ENCODE measurements at regions not wholly inside any gene's neighbourhood (a gene's known extent, or its start where the extent isn't known, plus 50 kb on each side); places are given as distances from the start of the nearest gene placed in this dataset.

- Histone ChIP-seq H3K27ac (ENCODE audit: low read depth, low read length) (no peak overlapping the region), H2BK5ac (ENCODE audit: low read depth, low read length, poor library complexity) (no peak overlapping the region), H3K4me2 (ENCODE audit: low read length) (no peak overlapping the region), H3K9ac (ENCODE audit: low read length) (no peak overlapping the region), H3K9me3 (ENCODE audit: insufficient read depth, low read depth, low read length) (no peaks in the 10 kb centered on the region), H2BK120ac (ENCODE audit: insufficient read depth, low read length, poor library complexity) (no peak overlapping the region), H3K79me1 (ENCODE audit: low read length) (no peaks in the 10 kb centered on the region), H3K27me3 (ENCODE audit: insufficient read depth, low read length) (no peaks in the 10 kb centered on the region), H3K4me1 (ENCODE audit: control insufficient read depth in 1 of 2, insufficient read depth in 2 of 2, low read length in 2 of 2) (no peaks in the 10 kb centered on the region), H3K14ac (ENCODE audit: low read length) (no peak overlapping the region), H2BK12ac (ENCODE audit: low read length) (no peak overlapping the region), H4K91ac (ENCODE audit: low read depth, low read length) (no peak overlapping the region), H2AK5ac (ENCODE audit: low read length) (no peak overlapping the region), H3K4me3 (ENCODE audit: low read depth, low read length) (no peak overlapping the region), H4K8ac (ENCODE audit: low read depth, low read length) (no peak overlapping the region), H2AFZ (ENCODE audit: insufficient read depth, low read length, poor library complexity) (no peak overlapping the region), H3K36me3 (ENCODE audit: control insufficient read depth in 1 of 2, insufficient read depth in 2 of 2, low read length in 2 of 2) (no peaks in the 10 kb centered on the region), H3K4ac (ENCODE audit: low read depth, low read length) (no peak overlapping the region), H3K18ac (ENCODE audit: low read length) (no peak overlapping the region), H4K12ac (ENCODE audit: low read depth, low read length) (no peak overlapping the region), H3K23ac (ENCODE audit: low read length) (no peak overlapping the region), H3K79me2 (ENCODE audit: control insufficient read depth, insufficient read depth, low read length, poor library complexity) (no peaks in the 10 kb centered on the region)
- no peak for DNase-seq
- WGBS (ENCODE audit: extremely low coverage, insufficient coverage, insufficient read length) = no CpG with 5 or more reads among the region's 1 CpG
These were observed 417.4 kb upstream of the ATP11B start for GRCh38 chr3:182375916-182376315.

GRCh38 chr3:182382112-182382857 lies 411.0 kb upstream of the ATP11B start:
- no peaks in the 10 kb centered on the region for H3K79me1 ChIP-seq (ENCODE audit: low read length)

GRCh38 chr3:182384221-182384620 lies 409.1 kb upstream of the ATP11B start:
- no peaks in the 10 kb centered on the region for H3K27me3 ChIP-seq (ENCODE audit: insufficient read depth, low read length)

More at GRCh38 chr3:182382112-182382857, 411.0 kb upstream of the ATP11B start:
- Histone ChIP-seq H4K91ac (ENCODE audit: low read depth, low read length) (no peak overlapping the region), H3K4me3 (ENCODE audit: low read depth, low read length) (no peak overlapping the region), H3K9me3 (ENCODE audit: insufficient read depth, low read depth, low read length) (no peaks in the 10 kb centered on the region), H2BK5ac (ENCODE audit: low read depth, low read length, poor library complexity) (no peak overlapping the region), H2BK120ac (ENCODE audit: insufficient read depth, low read length, poor library complexity) (no peak overlapping the region), H3K27me3 (ENCODE audit: insufficient read depth, low read length) (no peaks in the 10 kb centered on the region), H3K36me3 (ENCODE audit: control insufficient read depth in 1 of 2, insufficient read depth in 2 of 2, low read length in 2 of 2) (no peaks in the 10 kb centered on the region), H4K12ac (ENCODE audit: low read depth, low read length) (no peak overlapping the region), H2BK12ac (ENCODE audit: low read length) (no peak overlapping the region), H3K4me1 (ENCODE audit: control insufficient read depth in 1 of 2, insufficient read depth in 2 of 2, low read length in 2 of 2) (no peaks in the 10 kb centered on the region), H2AFZ (ENCODE audit: insufficient read depth, low read length, poor library complexity) (no peak overlapping the region), H3K4ac (ENCODE audit: low read depth, low read length) (no peak overlapping the region), H3K14ac (ENCODE audit: low read length) (no peak overlapping the region), H4K8ac (ENCODE audit: low read depth, low read length) (no peak overlapping the region), H2AK5ac (ENCODE audit: low read length) (no peak overlapping the region), H3K27ac (ENCODE audit: low read depth, low read length) (no peak overlapping the region), H3K79me2 (ENCODE audit: control insufficient read depth, insufficient read depth, low read length, poor library complexity) (no peaks in the 10 kb centered on the region), H3K9ac (ENCODE audit: low read length) (no peak overlapping the region), H3K18ac (ENCODE audit: low read length) (no peak overlapping the region), H3K23ac (ENCODE audit: low read length) (no peak overlapping the region), H3K4me2 (ENCODE audit: low read length) (no peak overlapping the region)
- no peak for DNase-seq
- no CpG with 5 or more reads among the region's 4 CpGs for WGBS (ENCODE audit: extremely low coverage, insufficient coverage, insufficient read length)

GRCh38 chr3:182385356-182385755 lies 407.9 kb upstream of the ATP11B start:
- no peaks in the 10 kb centered on the region for H3K4me1 ChIP-seq (ENCODE audit: control insufficient read depth in 1 of 2, insufficient read depth in 2 of 2, low read length in 2 of 2)
- no peak overlapping the region for H3K14ac ChIP-seq (ENCODE audit: low read length)
- H3K27ac ChIP-seq (ENCODE audit: low read depth, low read length) = no peak overlapping the region
- no peak overlapping the region for H2AK5ac ChIP-seq (ENCODE audit: low read length)
- H2BK12ac ChIP-seq (ENCODE audit: low read length) = no peak overlapping the region
- H2AFZ ChIP-seq (ENCODE audit: insufficient read depth, low read length, poor library complexity) = no peak overlapping the region
- no peak overlapping the region for H2BK5ac ChIP-seq (ENCODE audit: low read depth, low read length, poor library complexity)
- H3K4ac ChIP-seq (ENCODE audit: low read depth, low read length) = no peak overlapping the region
- H3K18ac ChIP-seq (ENCODE audit: low read length) = no peak overlapping the region
- WGBS (ENCODE audit: extremely low coverage, insufficient coverage, insufficient read length) = no CpG with 5 or more reads among the region's 2 CpGs
- no peak overlapping the region for H4K8ac ChIP-seq (ENCODE audit: low read depth, low read length)
- no peaks in the 10 kb centered on the region for H3K79me2 ChIP-seq (ENCODE audit: control insufficient read depth, insufficient read depth, low read length, poor library complexity)
- no peak overlapping the region for H3K23ac ChIP-seq (ENCODE audit: low read length)
- no peaks in the 10 kb centered on the region for H3K79me1 ChIP-seq (ENCODE audit: low read length)
- DNase-seq = no peak
- no peak overlapping the region for H3K4me2 ChIP-seq (ENCODE audit: low read length)
- no peaks in the 10 kb centered on the region for H3K27me3 ChIP-seq (ENCODE audit: insufficient read depth, low read length)
- no peaks in the 10 kb centered on the region for H3K9me3 ChIP-seq (ENCODE audit: insufficient read depth, low read depth, low read length)
- no peak overlapping the region for H4K12ac ChIP-seq (ENCODE audit: low read depth, low read length)
- H3K36me3 ChIP-seq (ENCODE audit: control insufficient read depth in 1 of 2, insufficient read depth in 2 of 2, low read length in 2 of 2) = no peaks in the 10 kb centered on the region
- H4K91ac ChIP-seq (ENCODE audit: low read depth, low read length) = no peak overlapping the region
- H3K4me3 ChIP-seq (ENCODE audit: low read depth, low read length) = no peak overlapping the region
- H2BK120ac ChIP-seq (ENCODE audit: insufficient read depth, low read length, poor library complexity) = no peak overlapping the region
- no peak overlapping the region for H3K9ac ChIP-seq (ENCODE audit: low read length)

More at GRCh38 chr3:182384221-182384620, 409.1 kb upstream of the ATP11B start:
- H4K91ac ChIP-seq (ENCODE audit: low read depth, low read length) = no peak overlapping the region
- no peak overlapping the region for H2BK120ac ChIP-seq (ENCODE audit: insufficient read depth, low read length, poor library complexity)
- H3K79me2 ChIP-seq (ENCODE audit: control insufficient read depth, insufficient read depth, low read length, poor library complexity) = no peaks in the 10 kb centered on the region
- H4K8ac ChIP-seq (ENCODE audit: low read depth, low read length) = no peak overlapping the region
- no peak overlapping the region for H3K18ac ChIP-seq (ENCODE audit: low read length)
- no peak overlapping the region for H3K4me3 ChIP-seq (ENCODE audit: low read depth, low read length)
- no peaks in the 10 kb centered on the region for H3K4me1 ChIP-seq (ENCODE audit: control insufficient read depth in 1 of 2, insufficient read depth in 2 of 2, low read length in 2 of 2)
- no peak overlapping the region for H3K27ac ChIP-seq (ENCODE audit: low read depth, low read length)
- H2AFZ ChIP-seq (ENCODE audit: insufficient read depth, low read length, poor library complexity) = no peak overlapping the region
- DNase-seq = no peak
- H3K9ac ChIP-seq (ENCODE audit: low read length) = no peak overlapping the region
- H3K4me2 ChIP-seq (ENCODE audit: low read length) = no peak overlapping the region
- H3K36me3 ChIP-seq (ENCODE audit: control insufficient read depth in 1 of 2, insufficient read depth in 2 of 2, low read length in 2 of 2) = no peaks in the 10 kb centered on the region
- H2BK5ac ChIP-seq (ENCODE audit: low read depth, low read length, poor library complexity) = no peak overlapping the region
- H3K9me3 ChIP-seq (ENCODE audit: insufficient read depth, low read depth, low read length) = no peaks in the 10 kb centered on the region
- H2BK12ac ChIP-seq (ENCODE audit: low read length) = no peak overlapping the region
- no CpG with 5 or more reads among the region's 5 CpGs for WGBS (ENCODE audit: extremely low coverage, insufficient coverage, insufficient read length)
- H3K4ac ChIP-seq (ENCODE audit: low read depth, low read length) = no peak overlapping the region
- H2AK5ac ChIP-seq (ENCODE audit: low read length) = no peak overlapping the region
- no peak overlapping the region for H4K12ac ChIP-seq (ENCODE audit: low read depth, low read length)
- no peak overlapping the region for H3K14ac ChIP-seq (ENCODE audit: low read length)
- H3K23ac ChIP-seq (ENCODE audit: low read length) = no peak overlapping the region
- no peaks in the 10 kb centered on the region for H3K79me1 ChIP-seq (ENCODE audit: low read length)
